HG02763 (cell line): ENCODE measurements at regions not wholly inside any gene's neighbourhood (a gene's known extent, or its start where the extent isn't known, plus 50 kb on each side); places are given as distances from the start of the nearest gene placed in this dataset.

Experiments used
- ATAC-seq: cut with Tn5 transposase; IDR thresholded peaks from one replicate; pipeline ENCODE4 v1.9.1; 2021; ENCODE audit warnings: mild to moderate bottlenecking, moderate library complexity; ENCODE audit not compliant: unreplicated experiment

- no peak for ATAC-seq
Observed at GRCh38 chr18:56545464-56545863, 92.9 kb downstream of the TXNL1 start.

- no peak for ATAC-seq
Observed at GRCh38 chr18:56542476-56542875, 95.9 kb downstream of the TXNL1 start.

GRCh38 chr18:56541793-56542192 is 96.6 kb downstream of the TXNL1 start:
- ATAC-seq: peak; percentile 57

DNA sequence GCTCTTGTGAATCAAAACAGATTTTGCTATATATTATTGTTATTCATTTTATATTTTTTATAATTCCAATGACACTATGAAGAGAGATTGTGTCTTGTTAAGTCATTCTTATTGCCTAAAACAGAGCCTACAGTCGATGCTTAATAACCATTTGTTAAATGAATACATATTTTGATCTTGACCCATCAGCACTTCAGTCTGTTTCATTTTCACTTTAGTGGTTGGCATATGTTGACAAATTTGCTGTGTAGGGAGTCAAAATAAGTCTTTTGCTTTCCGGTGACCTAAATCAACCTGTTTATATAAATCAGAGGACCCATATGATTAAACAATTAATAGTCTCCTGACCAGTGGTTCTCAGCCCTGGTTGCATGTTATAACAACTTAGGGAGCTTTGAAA is 97.1 kb downstream of the TXNL1 start:
- ATAC-seq: no peak

DNA sequence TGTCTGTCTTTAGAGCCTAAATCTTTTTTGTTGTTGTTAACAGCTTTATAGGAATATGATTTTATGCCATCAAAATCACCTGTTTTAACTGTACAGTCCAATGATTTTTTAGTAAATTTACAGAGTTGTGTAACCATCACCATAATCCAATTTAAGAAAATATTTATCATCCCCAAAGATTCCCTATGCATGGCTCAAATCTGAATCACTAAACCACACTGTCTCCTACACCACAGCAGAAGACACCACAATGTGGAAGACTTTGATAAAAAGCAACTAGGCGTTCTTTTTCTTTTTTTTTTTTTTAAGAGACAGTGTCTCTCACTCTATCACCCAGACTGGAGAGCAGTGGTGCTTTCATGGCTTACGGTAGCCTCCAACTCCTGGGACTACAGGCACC is 99.6 kb downstream of the TXNL1 start:
- ATAC-seq: no peak

GRCh38 chr18:56532176-56532840 is 106.1 kb downstream of the TXNL1 start:
- peak; percentile 90 for ATAC-seq

DNA sequence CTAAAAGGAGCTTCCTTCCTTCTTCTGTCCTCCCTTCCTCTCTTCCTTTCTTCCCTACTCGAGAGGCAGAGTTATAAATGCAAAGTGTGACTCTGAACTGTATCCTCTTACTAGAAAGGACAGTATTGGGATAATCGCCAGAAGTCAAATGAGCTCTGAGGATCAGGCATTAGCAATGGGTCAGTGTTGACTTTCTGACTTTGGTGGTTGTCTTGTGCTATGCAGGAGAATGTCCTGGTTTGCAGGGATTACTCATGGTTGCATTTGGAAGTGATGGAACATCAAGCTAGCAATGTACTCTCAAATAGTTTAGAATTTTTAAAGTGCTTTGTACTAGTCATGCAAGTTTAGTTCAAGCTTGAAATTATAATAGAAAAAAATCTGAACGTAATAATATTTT is 115.6 kb downstream of the TXNL1 start:
- ATAC-seq: no peak

DNA sequence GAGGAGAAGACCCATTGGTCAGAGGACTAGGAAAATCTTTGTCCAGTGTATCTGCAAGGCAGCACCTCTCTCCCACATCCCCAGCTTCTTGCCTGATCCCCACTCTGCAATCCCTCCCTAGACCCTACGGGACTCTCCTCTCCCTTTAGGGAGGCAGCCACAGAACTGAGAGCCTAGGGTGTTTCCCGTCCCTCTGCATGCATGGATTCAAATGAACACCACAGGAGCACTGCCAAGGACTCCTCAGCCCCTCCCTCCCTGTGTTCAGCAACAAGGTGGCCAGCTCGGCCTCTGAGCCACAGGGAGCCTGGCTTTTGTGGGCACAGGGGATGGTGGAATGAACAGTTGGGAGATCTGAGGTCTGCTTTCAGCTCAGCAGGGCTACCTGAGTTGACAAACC is 117.1 kb downstream of the TXNL1 start:
- no peak for ATAC-seq

DNA sequence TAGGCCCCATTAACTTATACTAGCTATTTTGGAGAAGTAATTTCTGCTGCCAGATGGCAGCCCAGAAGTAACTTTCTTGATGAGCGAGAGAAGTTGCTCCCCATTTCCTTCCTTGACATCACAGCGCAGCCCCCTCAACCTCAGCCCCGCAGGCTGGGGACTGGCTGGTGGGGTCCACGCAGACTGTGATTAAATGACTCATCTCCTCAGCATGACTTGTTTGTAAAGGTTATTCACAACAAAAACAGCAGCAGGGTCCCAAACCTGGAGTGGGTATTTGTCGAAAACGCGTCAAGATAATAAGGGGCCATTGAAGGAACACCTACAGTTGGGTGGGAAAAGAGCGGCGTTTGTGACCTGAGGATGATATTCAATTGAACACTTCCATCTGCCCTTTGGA is 120.6 kb downstream of the TXNL1 start:
- ATAC-seq: no peak

GRCh38 chr18:56517196-56517595 is 121.2 kb downstream of the TXNL1 start:
- no peak for ATAC-seq

DNA sequence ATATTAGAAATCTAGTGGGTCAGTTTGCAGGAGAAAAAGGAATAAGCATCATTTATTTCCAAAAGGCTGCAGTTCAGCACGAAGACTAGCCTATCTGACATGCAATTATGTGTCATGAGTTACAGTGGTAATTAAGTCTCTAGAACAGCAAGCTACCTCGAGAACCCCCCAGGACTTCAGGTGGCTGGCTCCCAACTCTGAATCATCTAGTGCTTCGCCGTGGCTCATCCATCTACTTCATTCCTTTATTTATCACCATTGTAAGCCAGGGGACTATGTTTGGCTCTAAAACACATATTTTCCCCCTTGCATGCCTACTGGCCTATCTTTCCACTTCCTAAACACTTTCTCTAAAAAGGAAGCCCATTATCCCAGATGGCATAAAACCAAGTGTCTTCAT is 121.6 kb downstream of the TXNL1 start:
- no peak for ATAC-seq

- ATAC-seq: no peak
Observed at GRCh38 chr18:56515522-56515921, 122.9 kb downstream of the TXNL1 start.

GRCh38 chr18:56511996-56512395 is 126.4 kb downstream of the TXNL1 start:
- no peak for ATAC-seq

GRCh38 chr18:56510108-56510507 is 128.3 kb downstream of the TXNL1 start:
- no peak for ATAC-seq

DNA sequence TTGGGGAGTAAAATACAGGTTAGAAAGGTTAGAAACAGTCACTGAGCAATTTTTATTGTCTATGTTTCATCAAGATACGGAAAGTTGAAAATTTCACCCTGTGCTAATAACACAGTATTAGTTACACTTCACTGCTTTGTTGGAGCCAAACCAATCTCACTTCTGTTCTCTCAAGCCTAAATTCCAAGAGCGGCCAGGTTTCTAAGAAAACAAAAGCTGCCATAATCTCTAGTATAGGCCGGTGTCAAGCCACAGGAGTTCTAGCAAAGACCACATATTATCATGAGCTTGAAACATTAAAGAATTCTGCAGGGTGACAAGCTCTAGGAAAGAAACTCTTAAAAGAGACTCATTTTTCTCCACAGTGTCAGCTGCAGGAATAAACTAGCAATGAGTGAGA is 128.7 kb downstream of the TXNL1 start:
- ATAC-seq: no peak

GRCh38 chr18:56508370-56509036 is 129.9 kb downstream of the TXNL1 start:
- no peak for ATAC-seq

DNA sequence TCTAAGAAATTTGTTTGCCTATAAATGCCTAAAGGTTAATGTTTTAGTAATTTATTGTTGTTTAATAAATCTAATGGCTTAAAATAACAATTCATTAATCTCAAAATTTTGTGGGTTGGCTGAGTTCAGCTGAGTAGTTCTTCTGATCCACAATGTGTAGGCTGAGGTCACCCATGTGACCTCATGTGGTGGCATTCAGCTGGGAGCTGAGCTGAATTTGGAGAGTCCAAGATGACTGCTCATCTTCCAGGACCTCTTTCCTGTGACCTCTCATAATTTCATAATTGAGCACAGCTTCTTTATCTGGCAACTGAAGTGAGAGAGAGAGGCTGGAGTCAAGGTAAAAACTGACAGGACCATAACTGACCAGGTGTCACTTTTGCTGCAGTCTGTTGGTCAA is 132.4 kb downstream of the TXNL1 start:
- ATAC-seq: no peak

DNA sequence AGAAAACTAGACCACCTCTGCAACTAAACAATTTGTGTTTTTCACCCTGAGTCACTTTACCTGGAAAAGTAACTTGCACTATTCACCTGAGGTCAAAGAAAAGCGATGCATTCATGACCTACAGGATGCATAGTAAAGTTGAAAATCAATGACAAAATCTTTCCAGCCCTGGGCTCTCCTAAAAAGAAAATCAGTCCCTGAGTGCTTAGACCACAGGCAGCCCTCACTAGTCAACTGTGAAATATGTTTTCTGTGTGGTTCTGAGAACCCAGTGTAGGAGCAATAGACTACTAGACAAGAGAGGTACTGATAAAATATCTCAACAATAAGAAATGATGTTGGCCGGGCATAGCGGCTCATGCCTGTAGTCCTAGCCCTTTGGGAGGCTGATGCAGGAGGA is 133.1 kb downstream of the TXNL1 start:
- ATAC-seq: no peak

DNA sequence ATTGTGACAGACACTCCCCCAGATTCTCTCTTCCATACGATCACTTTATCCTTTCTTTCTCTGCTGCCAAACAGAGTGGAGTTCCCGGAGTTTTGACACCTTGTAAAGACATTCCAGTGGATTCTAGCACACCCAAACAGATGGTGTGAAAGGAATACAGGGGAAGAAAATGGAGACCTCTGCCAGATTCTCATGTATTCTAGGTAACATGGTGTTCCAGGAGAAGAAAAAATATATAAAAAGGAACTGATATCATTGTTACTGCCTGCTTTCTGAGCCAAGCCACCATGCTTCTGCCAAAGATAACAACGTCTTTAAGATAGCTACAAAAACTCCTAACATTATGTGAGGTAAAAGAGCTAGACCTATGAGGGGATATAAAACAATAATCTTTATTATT is 136.5 kb downstream of the TXNL1 start:
- ATAC-seq: no peak

DNA sequence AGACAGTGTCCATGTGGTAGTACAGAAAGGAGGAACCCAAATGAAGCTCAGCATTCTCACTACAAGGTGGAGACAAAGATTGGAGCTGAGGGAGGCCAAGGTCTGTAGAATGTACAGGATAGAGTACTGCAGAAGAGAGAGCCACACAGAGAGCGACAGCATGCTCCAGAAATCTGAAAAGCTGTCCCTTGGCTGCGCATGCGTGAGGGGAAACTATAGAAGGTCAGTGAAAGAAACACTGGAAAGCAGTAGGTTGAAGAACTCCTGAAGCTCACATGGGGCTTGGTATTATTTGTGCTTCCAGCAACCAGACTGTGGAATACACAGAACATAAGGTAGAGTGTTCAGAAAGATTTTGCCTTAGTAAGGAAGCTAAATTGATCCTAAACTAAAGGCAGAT is 142.5 kb downstream of the TXNL1 start:
- ATAC-seq: no peak

DNA sequence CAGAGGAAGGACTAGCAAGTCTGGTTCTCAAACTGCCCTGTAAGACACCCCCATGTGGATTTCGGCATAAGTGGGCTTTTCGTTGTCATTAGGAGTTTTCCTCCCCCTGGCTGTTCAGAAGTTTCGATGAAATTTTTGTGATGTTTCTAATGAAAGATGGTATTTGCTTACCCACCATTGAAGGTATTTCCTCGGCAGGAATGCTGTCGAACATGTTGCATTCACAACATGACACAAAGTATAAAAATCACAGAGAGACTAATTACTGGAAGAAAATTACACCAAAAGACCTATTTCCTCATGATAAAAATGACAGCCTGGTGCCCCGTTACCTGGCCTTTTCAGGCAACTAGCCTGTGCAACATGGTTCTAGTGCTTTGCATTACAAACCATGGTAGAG is 144.9 kb downstream of the TXNL1 start:
- no peak for ATAC-seq

- ATAC-seq: no peak
Observed at GRCh38 chr18:56492136-56492535, 146.3 kb downstream of the TXNL1 start.

GRCh38 chr18:56490942-56491341 is 147.4 kb downstream of the TXNL1 start:
- no peak for ATAC-seq
